ENCODE measurements at regions not wholly inside any gene's neighbourhood (a gene's known extent, or its start where the extent isn't known, plus 50 kb on each side); places are given as distances from the start of the nearest gene placed in this dataset.
"Not testable (repeated sequence)": the region's sequence is repeated elsewhere in the genome, so short reads cannot be mapped to it uniquely, and the experiment has no call there.

- Histone ChIP-seq H3K4me3 (ENCODE audit: low read depth, low read length, poor library complexity, severe bottlenecking) (no peak overlapping the region), H3K36me3 (ENCODE audit: insufficient read depth, low read length, poor library complexity, severe bottlenecking) (no peaks in the 10 kb centered on the region), H3K27ac (ENCODE audit: low read depth, low read length, poor library complexity, severe bottlenecking) (no peak overlapping the region), H3K9me3 (ENCODE audit: low read depth, low read length, poor library complexity, severe bottlenecking) (no peaks in the 10 kb centered on the region), H3K27me3 (replicated peaks; ENCODE audit: insufficient read depth, low read depth, low read length, poor library complexity) (no peaks in the 10 kb centered on the region), H3K4me1 (ENCODE audit: insufficient read depth, low read length, poor library complexity, severe bottlenecking) (no peaks in the 10 kb centered on the region)
- no TSS peak for BruUV-seq (replicated peaks)
- intact Hi-C loops (cut with micrococcal nuclease; ENCODE audit: unreplicated experiment) = no loop called here
- POLR2A ChIA-PET (ENCODE audit: low non-redundant PET) = no interaction called here
- DNase-seq (ENCODE audit: low spot score) = no peak
- no peak for TF ChIP-seq EZH2 (IDR thresholded peaks at IDR 0.05; ENCODE audit: borderline replicate concordance, low read depth, low read length, poor library complexity, severe bottlenecking)
- CTCF ChIA-PET = no interaction called here
Observed at GRCh38 chr3:74217467-74217866, 397.0 kb downstream of the CNTN3 start.

DNA sequence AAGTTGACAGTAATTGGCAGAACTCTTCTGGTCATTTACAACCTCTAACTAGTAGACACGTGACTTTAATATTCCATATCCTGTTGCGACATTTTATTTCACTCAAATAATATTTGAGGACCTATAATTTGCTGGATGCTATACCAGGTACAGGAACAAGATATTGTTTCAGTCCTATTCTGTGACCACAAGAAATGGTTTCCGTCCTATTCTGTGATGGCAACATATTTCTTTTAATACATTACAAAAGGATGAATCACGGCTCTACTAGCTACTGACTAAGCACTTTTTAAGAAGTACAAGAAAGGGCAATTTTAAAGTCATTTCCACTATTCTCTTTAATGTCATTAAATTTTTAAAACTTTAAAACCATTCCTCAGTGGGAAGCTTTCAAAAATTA lies 400.2 kb downstream of the CNTN3 start:
- POLR2A ChIA-PET (ENCODE audit: low non-redundant PET) = no interaction called here
- H3K27ac ChIP-seq (ENCODE audit: low read depth, low read length, poor library complexity, severe bottlenecking) = no peak overlapping the region
- H3K9me3 ChIP-seq (ENCODE audit: low read depth, low read length, poor library complexity, severe bottlenecking) = no peaks in the 10 kb centered on the region
- no peak for DNase-seq (ENCODE audit: low spot score)
- TF ChIP-seq CTCF (conservative IDR thresholded peaks at IDR 0.05; ENCODE audit: low read depth, low read length) (no peak), EZH2 (IDR thresholded peaks at IDR 0.05; ENCODE audit: borderline replicate concordance, low read depth, low read length, poor library complexity, severe bottlenecking) (no peak)
- H3K4me3 ChIP-seq (ENCODE audit: low read depth, low read length, poor library complexity, severe bottlenecking) = no peak overlapping the region
- H3K4me1 ChIP-seq (ENCODE audit: insufficient read depth, low read length, poor library complexity, severe bottlenecking) = no peaks in the 10 kb centered on the region
- H3K36me3 ChIP-seq (ENCODE audit: insufficient read depth, low read length, poor library complexity, severe bottlenecking) = no peaks in the 10 kb centered on the region
- CTCF ChIA-PET = no interaction called here
- H3K27me3 ChIP-seq (replicated peaks; ENCODE audit: insufficient read depth, low read depth, low read length, poor library complexity) = no peaks in the 10 kb centered on the region
- intact Hi-C loops (cut with micrococcal nuclease; ENCODE audit: unreplicated experiment) = no loop called here
- no TSS peak for BruUV-seq (replicated peaks)

GRCh38 chr3:74210739-74211138 lies 403.7 kb downstream of the CNTN3 start:
- BruUV-seq (replicated peaks) = no TSS peak
- intact Hi-C loops (cut with micrococcal nuclease; ENCODE audit: unreplicated experiment) = no loop called here
- Histone ChIP-seq H3K4me1 (ENCODE audit: insufficient read depth, low read length, poor library complexity, severe bottlenecking) (no peaks in the 10 kb centered on the region), H3K9me3 (ENCODE audit: low read depth, low read length, poor library complexity, severe bottlenecking) (no peaks in the 10 kb centered on the region), H3K4me3 (ENCODE audit: low read depth, low read length, poor library complexity, severe bottlenecking) (no peak overlapping the region), H3K36me3 (ENCODE audit: insufficient read depth, low read length, poor library complexity, severe bottlenecking) (no peaks in the 10 kb centered on the region), H3K27ac (ENCODE audit: low read depth, low read length, poor library complexity, severe bottlenecking) (no peak overlapping the region), H3K27me3 (replicated peaks; ENCODE audit: insufficient read depth, low read depth, low read length, poor library complexity) (no peaks in the 10 kb centered on the region)
- no peak for DNase-seq (ENCODE audit: low spot score)
- POLR2A ChIA-PET (ENCODE audit: low non-redundant PET) = no interaction called here
- CTCF ChIA-PET = no interaction called here
- no peak for TF ChIP-seq CTCF (conservative IDR thresholded peaks at IDR 0.05; ENCODE audit: low read depth, low read length)
- TF ChIP-seq EZH2 (IDR thresholded peaks at IDR 0.05; ENCODE audit: borderline replicate concordance, low read depth, low read length, poor library complexity, severe bottlenecking) = no peak

DNA sequence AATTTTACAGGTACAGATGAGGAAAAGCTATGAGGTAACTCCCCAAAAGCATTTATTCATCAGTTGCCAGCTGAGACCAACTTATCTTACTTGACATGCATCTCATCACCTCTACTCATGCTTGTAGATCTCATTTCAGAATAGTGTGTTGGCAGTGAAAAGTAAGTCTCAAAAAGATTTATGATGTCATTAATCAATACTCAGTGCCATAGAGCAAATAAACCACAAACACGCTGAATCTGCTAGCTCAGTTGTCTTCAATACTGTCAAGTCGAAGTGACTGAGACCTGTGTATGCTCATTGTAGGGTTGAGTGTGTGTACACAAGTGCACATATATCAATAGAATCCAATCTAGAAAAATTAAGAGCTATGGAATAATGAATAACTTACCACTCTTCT lies 413.5 kb downstream of the CNTN3 start:
- Histone ChIP-seq H3K27me3 (replicated peaks; ENCODE audit: insufficient read depth, low read depth, low read length, poor library complexity) (no peaks in the 10 kb centered on the region), H3K4me1 (ENCODE audit: insufficient read depth, low read length, poor library complexity, severe bottlenecking) (no peaks in the 10 kb centered on the region), H3K9me3 (ENCODE audit: low read depth, low read length, poor library complexity, severe bottlenecking) (no peaks in the 10 kb centered on the region), H3K36me3 (ENCODE audit: insufficient read depth, low read length, poor library complexity, severe bottlenecking) (no peaks in the 10 kb centered on the region), H3K4me3 (ENCODE audit: low read depth, low read length, poor library complexity, severe bottlenecking) (no peak overlapping the region), H3K27ac (ENCODE audit: low read depth, low read length, poor library complexity, severe bottlenecking) (no peak overlapping the region)
- POLR2A ChIA-PET (ENCODE audit: low non-redundant PET) = no interaction called here
- no TSS peak for BruUV-seq (replicated peaks)
- no peak for DNase-seq (ENCODE audit: low spot score)
- TF ChIP-seq EZH2 (IDR thresholded peaks at IDR 0.05; ENCODE audit: borderline replicate concordance, low read depth, low read length, poor library complexity, severe bottlenecking) = no peak
- CTCF ChIA-PET = no interaction called here
- intact Hi-C loops (cut with micrococcal nuclease; ENCODE audit: unreplicated experiment) = no loop called here

DNA sequence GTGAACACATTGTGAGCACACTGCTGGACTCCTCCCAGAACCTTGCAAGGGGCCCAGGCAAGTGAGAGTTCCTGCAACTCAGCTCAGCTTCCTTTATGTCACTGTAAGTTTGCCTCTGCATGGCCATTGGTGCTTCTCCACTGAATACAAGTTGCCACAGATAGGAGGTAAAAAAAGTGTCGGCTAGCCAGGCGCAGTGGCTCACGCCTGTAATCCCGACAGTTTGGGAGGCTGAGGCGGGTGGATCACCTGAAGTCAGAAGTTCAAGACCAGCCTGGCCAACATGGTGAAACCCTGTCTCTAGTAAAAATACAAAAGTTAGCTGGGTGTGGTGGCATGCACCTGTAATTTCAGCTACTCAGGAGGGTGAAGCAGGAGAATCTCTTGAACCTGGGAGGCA lies 435.8 kb downstream of the CNTN3 start:
- BruUV-seq (replicated peaks); intact Hi-C loops (cut with micrococcal nuclease; ENCODE audit: unreplicated experiment); H3K27ac ChIP-seq (ENCODE audit: low read depth, low read length, poor library complexity, severe bottlenecking); H3K27me3 ChIP-seq (replicated peaks; ENCODE audit: insufficient read depth, low read depth, low read length, poor library complexity); POLR2A ChIA-PET (ENCODE audit: low non-redundant PET); H3K9me3 ChIP-seq (ENCODE audit: low read depth, low read length, poor library complexity, severe bottlenecking); H3K4me3 ChIP-seq (ENCODE audit: low read depth, low read length, poor library complexity, severe bottlenecking); CTCF ChIA-PET; DNase-seq (ENCODE audit: low spot score); H3K4me1 ChIP-seq (ENCODE audit: insufficient read depth, low read length, poor library complexity, severe bottlenecking); H3K36me3 ChIP-seq (ENCODE audit: insufficient read depth, low read length, poor library complexity, severe bottlenecking): not testable (repeated sequence)
